Mesendoderm (in vitro differentiated cells): ENCODE measurements at regions not wholly inside any gene's neighbourhood (a gene's known extent, or its start where the extent isn't known, plus 50 kb on each side); places are given as distances from the start of the nearest gene placed in this dataset.

Experiments
- DNase-seq: peaks from one replicate; pipeline ENCODE4 v3.0.0; 2013
- H2AK5ac ChIP-seq: 2 replicates; pipeline ENCODE4 v1.6.1; 2013; ENCODE audit warnings: low read length, inconsistent platforms
- H2BK120ac ChIP-seq: 2 replicates; pipeline ENCODE4 v1.6.1; 2013; ENCODE audit warnings: low read depth, mild to moderate bottlenecking, low read length, moderate library complexity, mixed read lengths
- H2BK15ac ChIP-seq: replicated peaks from 2 replicates; pipeline ENCODE4 v1.6.1; 2013; ENCODE audit warnings: low read depth, mild to moderate bottlenecking, moderate library complexity
- H2BK5ac ChIP-seq: 2 replicates; pipeline ENCODE4 v1.6.1; 2013; ENCODE audit warnings: low read length, inconsistent platforms
- H3K18ac ChIP-seq: 2 replicates; pipeline ENCODE4 v1.6.1; 2013; ENCODE audit warnings: mild to moderate bottlenecking, low read length, mixed read lengths
- H3K23ac ChIP-seq: one replicate; pipeline ENCODE4 v1.6.1; 2013; ENCODE audit warnings: low read length
- H3K27ac ChIP-seq: 2 replicates; pipeline ENCODE4 v1.5.1; 2013; ENCODE audit warnings: low read depth, mild to moderate bottlenecking, inconsistent platforms, low read length, moderate library complexity
- H3K27me3 ChIP-seq: 2 replicates; pipeline ENCODE4 v1.6.1; 2013; ENCODE audit warnings: low read length, control low read depth, mild to moderate bottlenecking, inconsistent platforms; ENCODE audit not compliant: insufficient read depth, poor library complexity
- H3K36me3 ChIP-seq: 2 replicates; pipeline ENCODE4 v1.6.1; 2013; ENCODE audit warnings: low read length, inconsistent platforms; ENCODE audit not compliant: control insufficient read depth, insufficient read depth
- H3K4ac ChIP-seq: one replicate; pipeline ENCODE4 v1.6.1; 2013; ENCODE audit warnings: low read depth, mild to moderate bottlenecking, low read length, moderate library complexity
- H3K4me1 ChIP-seq: 2 replicates; pipeline ENCODE4 v1.6.1; 2013; ENCODE audit warnings: low read depth, low read length, inconsistent platforms; ENCODE audit not compliant: control insufficient read depth
- H3K4me2 ChIP-seq: 2 replicates; pipeline ENCODE4 v1.6.1; 2013; ENCODE audit warnings: low read length
- H3K4me3 ChIP-seq: 2 replicates; pipeline ENCODE4 v1.5.1; 2013; ENCODE audit warnings: mild to moderate bottlenecking, low read length
- H3K56ac ChIP-seq: one replicate; pipeline ENCODE4 v1.6.1; 2013; ENCODE audit warnings: low read length
- H3K79me1 ChIP-seq: 2 replicates; pipeline ENCODE4 v1.6.1; 2013; ENCODE audit warnings: low read length, inconsistent platforms
- H3K79me2 ChIP-seq: 2 replicates; pipeline ENCODE4 v1.6.1; 2013; ENCODE audit warnings: mild to moderate bottlenecking, low read length; ENCODE audit not compliant: control insufficient read depth, insufficient read depth
- H3K9ac ChIP-seq: 2 replicates; pipeline ENCODE4 v1.6.1; 2013; ENCODE audit warnings: low read length, inconsistent platforms
- H4K5ac ChIP-seq: one replicate; pipeline ENCODE4 v1.6.1; 2013; ENCODE audit warnings: low read length
- H4K8ac ChIP-seq: one replicate; pipeline ENCODE4 v1.6.1; 2013; ENCODE audit warnings: low read depth, mild to moderate bottlenecking, control low read depth, low read length, moderate library complexity
- WGBS: extraction: QIAGEN DNeasy Blood & Tissue Kit; methylation state at CpG from one replicate; pipeline ENCODE4 v1.1.7; 2013; ENCODE audit warnings: low lambda C conversion rate, missing lambda C conversion rate; ENCODE audit not compliant: insufficient coverage; ENCODE audit errors: extremely low coverage; 5-methylcytosine and 5-hydroxymethylcytosine counted together

DNA sequence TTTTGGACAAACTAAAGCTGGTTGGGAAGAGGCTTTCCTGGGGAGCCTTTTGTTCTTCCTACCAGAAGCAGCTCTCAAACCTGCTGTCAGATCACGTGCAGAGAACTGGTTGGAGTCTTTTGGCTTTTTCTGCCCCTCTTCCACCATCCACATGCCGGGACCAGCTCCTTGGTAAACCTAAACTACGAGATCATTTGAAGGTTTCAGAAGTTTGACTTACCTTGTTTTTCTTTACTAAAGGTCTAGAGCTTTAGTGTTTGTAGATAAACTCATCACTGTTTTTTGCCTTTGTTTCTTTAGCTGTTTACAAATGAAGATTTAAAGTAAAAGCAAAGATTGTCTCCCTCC is 113.4 kb downstream of the HLX start:
- no peak overlapping the region for H2AK5ac ChIP-seq
- no peak for DNase-seq
- no peak overlapping the region for H2BK5ac ChIP-seq
- no peak overlapping the region for H3K4me3 ChIP-seq
- H2BK15ac ChIP-seq: no peak overlapping the region
- H3K56ac ChIP-seq: no peak overlapping the region
- H3K27me3 ChIP-seq: no peaks in the 10 kb centered on the region
- H3K36me3 ChIP-seq: no peaks in the 10 kb centered on the region
- no peak overlapping the region for H4K8ac ChIP-seq
- H3K23ac ChIP-seq: no peak overlapping the region
- H4K5ac ChIP-seq: no peak overlapping the region
- H3K27ac ChIP-seq: no peak overlapping the region
- H3K4ac ChIP-seq: no peak overlapping the region
- no CpG with 5 or more reads among the region's 3 CpGs for WGBS
- no peak overlapping the region for H3K18ac ChIP-seq
- H3K4me1 ChIP-seq: no peaks in the 10 kb centered on the region
- H3K9ac ChIP-seq: no peak overlapping the region
- H3K4me2 ChIP-seq: no peak overlapping the region
- no peaks in the 10 kb centered on the region for H3K79me1 ChIP-seq
- H2BK120ac ChIP-seq: no peak overlapping the region
- H3K79me2 ChIP-seq: no peaks in the 10 kb centered on the region

DNA sequence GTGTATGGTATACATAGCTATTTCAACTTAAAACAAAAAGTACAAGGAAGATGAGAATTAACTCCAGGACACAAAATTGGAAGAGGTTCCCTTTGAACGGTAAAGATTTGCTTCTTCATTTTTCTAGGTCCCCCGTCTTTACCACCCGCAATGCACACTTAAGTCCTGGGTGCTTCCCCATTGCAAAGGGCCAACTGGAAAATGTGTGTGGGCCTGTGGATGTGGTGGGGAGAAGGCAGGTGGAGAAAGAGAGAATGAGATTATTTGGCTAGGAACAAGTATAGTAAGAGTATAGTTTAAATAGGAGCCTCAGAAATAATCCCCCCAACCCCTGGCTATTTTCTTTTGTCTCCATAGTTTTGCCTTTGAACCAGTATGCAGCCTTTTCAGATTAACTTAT is 115.4 kb downstream of the HLX start:
- H3K4me1 ChIP-seq: no peaks in the 10 kb centered on the region
- no peak overlapping the region for H2BK15ac ChIP-seq
- DNase-seq: no peak
- H3K9ac ChIP-seq: no peak overlapping the region
- no peak overlapping the region for H3K23ac ChIP-seq
- no peak overlapping the region for H3K56ac ChIP-seq
- H3K36me3 ChIP-seq: no peaks in the 10 kb centered on the region
- no peak overlapping the region for H3K4ac ChIP-seq
- H3K27me3 ChIP-seq: no peaks in the 10 kb centered on the region
- no peak overlapping the region for H2AK5ac ChIP-seq
- H2BK5ac ChIP-seq: no peak overlapping the region
- no peaks in the 10 kb centered on the region for H3K79me1 ChIP-seq
- H4K8ac ChIP-seq: no peak overlapping the region
- H3K4me2 ChIP-seq: no peak overlapping the region
- WGBS: no CpG with 5 or more reads among the region's 3 CpGs
- H4K5ac ChIP-seq: no peak overlapping the region
- H3K27ac ChIP-seq: no peak overlapping the region
- H2BK120ac ChIP-seq: no peak overlapping the region
- H3K18ac ChIP-seq: no peak overlapping the region
- H3K79me2 ChIP-seq: no peaks in the 10 kb centered on the region
- H3K4me3 ChIP-seq: no peak overlapping the region

- H3K9ac ChIP-seq: no peak overlapping the region
- no peak overlapping the region for H3K27ac ChIP-seq
- H3K4me3 ChIP-seq: no peak overlapping the region
- H2BK120ac ChIP-seq: no peak overlapping the region
- no peak overlapping the region for H2AK5ac ChIP-seq
- H3K4me1 ChIP-seq: no peaks in the 10 kb centered on the region
- no peak overlapping the region for H3K23ac ChIP-seq
- DNase-seq: no peak
- no peak overlapping the region for H4K5ac ChIP-seq
- no peak overlapping the region for H2BK15ac ChIP-seq
- no CpG with 5 or more reads among the region's 3 CpGs for WGBS
- no peak overlapping the region for H2BK5ac ChIP-seq
- no peak overlapping the region for H3K4ac ChIP-seq
- H3K79me2 ChIP-seq: no peaks in the 10 kb centered on the region
- no peak overlapping the region for H4K8ac ChIP-seq
- no peak overlapping the region for H3K56ac ChIP-seq
- no peak overlapping the region for H3K18ac ChIP-seq
- no peak overlapping the region for H3K4me2 ChIP-seq
- H3K36me3 ChIP-seq: no peaks in the 10 kb centered on the region
- no peaks in the 10 kb centered on the region for H3K79me1 ChIP-seq
- H3K27me3 ChIP-seq: no peaks in the 10 kb centered on the region
Measured at GRCh38 chr1:220997791-220998190, 118.5 kb downstream of the HLX start.

GRCh38 chr1:220999872-221000863 is 120.9 kb downstream of the HLX start:
- Histone ChIP-seq H3K79me1 (no peaks in the 10 kb centered on the region), H4K8ac (no peak overlapping the region), H3K9ac (no peak overlapping the region), H2AK5ac (no peak overlapping the region), H2BK120ac (no peak overlapping the region), H3K18ac (no peak overlapping the region), H3K27ac (no peak overlapping the region), H3K36me3 (no peaks in the 10 kb centered on the region), H2BK15ac (no peak overlapping the region), H3K27me3 (no peaks in the 10 kb centered on the region), H3K4me2 (no peak overlapping the region), H4K5ac (no peak overlapping the region), H3K56ac (no peak overlapping the region), H3K79me2 (no peaks in the 10 kb centered on the region), H3K4ac (no peak overlapping the region), H3K4me3 (no peak overlapping the region), H2BK5ac (no peak overlapping the region), H3K4me1 (no peaks in the 10 kb centered on the region), H3K23ac (no peak overlapping the region)
- no peak for DNase-seq
- WGBS: no CpG with 5 or more reads among the region's 6 CpGs

DNA sequence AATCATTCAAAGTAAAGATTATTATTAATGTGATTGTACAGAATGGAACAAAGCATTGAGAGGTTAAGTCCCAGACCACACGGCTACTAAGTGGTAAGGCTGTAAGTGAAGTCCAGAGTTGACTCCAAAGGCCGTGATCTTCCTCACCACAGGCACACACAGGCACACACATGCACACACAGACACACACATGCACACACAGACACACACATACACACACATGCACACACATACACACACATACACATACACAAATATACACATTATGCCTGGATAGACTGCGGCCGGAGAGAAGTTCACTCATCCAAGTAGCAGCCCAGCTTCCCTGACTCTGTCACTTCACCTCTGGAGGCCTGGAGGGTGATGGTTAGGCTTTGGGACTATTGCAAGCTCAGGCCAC is 121.9 kb downstream of the HLX start:
- Histone ChIP-seq H3K27ac (no peak overlapping the region), H3K4me2 (no peak overlapping the region), H3K18ac (no peak overlapping the region), H4K5ac (no peak overlapping the region), H4K8ac (no peak overlapping the region), H3K56ac (no peak overlapping the region), H3K36me3 (no peaks in the 10 kb centered on the region), H3K27me3 (no peaks in the 10 kb centered on the region), H3K4me3 (no peak overlapping the region), H2BK120ac (no peak overlapping the region), H2BK15ac (no peak overlapping the region), H3K9ac (no peak overlapping the region), H3K79me1 (no peaks in the 10 kb centered on the region), H3K4me1 (no peaks in the 10 kb centered on the region), H3K4ac (no peak overlapping the region), H3K79me2 (no peaks in the 10 kb centered on the region), H3K23ac (no peak overlapping the region), H2BK5ac (no peak overlapping the region), H2AK5ac (no peak overlapping the region)
- no peak for DNase-seq
- WGBS: no CpG with 5 or more reads among the region's 4 CpGs

DNA sequence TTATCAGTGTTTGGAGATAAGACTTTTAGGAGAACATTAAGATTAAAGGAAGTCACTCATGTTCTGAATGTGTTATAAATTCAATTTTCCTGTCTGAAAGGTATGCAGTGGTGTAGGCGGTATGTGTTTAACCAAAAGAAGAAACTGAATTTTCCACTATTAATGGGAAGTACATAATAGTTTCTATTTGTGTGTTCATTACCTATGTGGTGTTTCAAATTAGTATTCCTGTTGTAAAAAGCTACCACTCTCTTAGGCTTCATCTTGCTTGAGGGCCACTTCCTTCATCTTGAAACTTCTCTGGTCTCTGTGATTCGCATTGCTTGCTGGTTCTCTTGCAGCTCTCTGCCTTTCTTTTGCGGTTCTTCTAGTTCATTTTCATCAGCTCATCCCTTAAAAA is 123.4 kb downstream of the HLX start:
- Histone ChIP-seq H3K27ac (no peak overlapping the region), H3K4ac (no peak overlapping the region), H3K36me3 (no peaks in the 10 kb centered on the region), H3K56ac (no peak overlapping the region), H4K5ac (no peak overlapping the region), H4K8ac (no peak overlapping the region), H3K79me1 (no peaks in the 10 kb centered on the region), H3K18ac (no peak overlapping the region), H2BK15ac (no peak overlapping the region), H3K4me1 (no peaks in the 10 kb centered on the region), H3K4me3 (no peak overlapping the region), H3K79me2 (no peaks in the 10 kb centered on the region), H2BK5ac (no peak overlapping the region), H3K9ac (no peak overlapping the region), H2BK120ac (no peak overlapping the region), H2AK5ac (no peak overlapping the region), H3K27me3 (no peaks in the 10 kb centered on the region), H3K4me2 (no peak overlapping the region), H3K23ac (no peak overlapping the region)
- WGBS: no CpG with 5 or more reads among the region's 3 CpGs
- DNase-seq: no peak
